H1 (cell line): ENCODE measurements at regions not wholly inside any gene's neighbourhood (a gene's known extent, or its start where the extent isn't known, plus 50 kb on each side); places are given as distances from the start of the nearest gene placed in this dataset.

ENCODE experiments used
- CTCF ChIA-PET: fragments of 300-600 bp; sonication (Branson Sonifier 250); formaldehyde crosslinking; loops from one replicate; lab custom pipeline; 2021; ENCODE audit not compliant: partially characterized antibody; lab: Charles Lee
- POLR2A ChIA-PET: fragments of 300-600 bp; sonication (Branson Sonifier 250); formaldehyde crosslinking; loops from one replicate; lab custom pipeline; 2021; ENCODE audit warnings: inconsistent platforms; ENCODE audit not compliant: partially characterized antibody; lab: Charles Lee
- DNase-seq, 2 experiments: peaks; one replicate each; pipeline versions ENCODE4 v3.0.0 to v3.0.0-alpha.2; 2010 to 2022; ENCODE audit warnings: low spot score in 2 of 2, low read depth in 1 of 2, mixed read lengths in 1 of 2
- FAIRE-seq: peaks from 2 replicates; lab custom pipeline; 2011; peaks lifted over from hg19 to GRCh38; lab: Jason Lieb, UNC
- H2AFZ ChIP-seq: 2 replicates; pipeline ENCODE4 v1.8.1; 2012; ENCODE audit warnings: low read length, inconsistent platforms
- H2AK5ac ChIP-seq: 2 replicates; pipeline ENCODE4 v1.6.1; 2013; ENCODE audit warnings: low read depth, low read length
- H2BK120ac ChIP-seq: replicated peaks from 2 replicates; pipeline ENCODE3; 2013; ENCODE audit warnings: low read depth, low read length, inconsistent platforms
- H2BK12ac ChIP-seq: 2 replicates; pipeline ENCODE4 v1.6.1; 2013; ENCODE audit warnings: low read depth, low read length
- H2BK15ac ChIP-seq: 2 replicates; pipeline ENCODE4 v1.6.1; 2013; ENCODE audit warnings: low read length
- H2BK20ac ChIP-seq: 2 replicates; pipeline ENCODE4 v1.6.1; 2013; ENCODE audit warnings: low read length
- H2BK5ac ChIP-seq: 2 replicates; pipeline ENCODE4 v1.6.1; 2013; ENCODE audit warnings: low read depth, low read length
- H3K14ac ChIP-seq: 2 replicates; pipeline ENCODE4 v1.6.1; 2013; ENCODE audit warnings: inconsistent platforms; ENCODE audit not compliant: insufficient read length
- H3K18ac ChIP-seq: 2 replicates; pipeline ENCODE4 v1.6.1; 2013; ENCODE audit warnings: low read length; ENCODE audit errors: extremely low read depth
- H3K23ac ChIP-seq: 2 replicates; pipeline ENCODE4 v1.6.1; 2013; ENCODE audit warnings: inconsistent platforms; ENCODE audit not compliant: insufficient read length
- H3K23me2 ChIP-seq: 2 replicates; pipeline ENCODE4 v1.6.1; 2013; ENCODE audit warnings: low read depth, low read length
- H3K27ac ChIP-seq: 2 replicates; pipeline ENCODE4 v1.6.1; 2011; ENCODE audit warnings: low read depth, low read length, inconsistent platforms
- H3K27me3 ChIP-seq, 4 experiments: replicated peaks in 1 of 4; 1 replicate in 1 of 4; 2 replicates in 3 of 4; pipeline versions ENCODE4 v1.6.1 to v1.8.1; 2011 to 2013; ENCODE audit warnings: low read length in 3 of 4, mild to moderate bottlenecking in 3 of 4, inconsistent platforms in 2 of 4, mixed read lengths in 2 of 4, moderate library complexity in 1 of 4; ENCODE audit not compliant: control insufficient read depth in 3 of 4, insufficient read depth in 3 of 4; ENCODE audit errors: extremely low read depth in 1 of 4
- H3K36me3 ChIP-seq, 4 experiments: 2 replicates each; pipeline versions ENCODE4 v1.6.1 to v1.8.1; 2011 to 2013; ENCODE audit warnings: mild to moderate bottlenecking in 4 of 4, low read length in 3 of 4, moderate library complexity in 2 of 4, control low read depth in 1 of 4, inconsistent platforms in 1 of 4; ENCODE audit not compliant: insufficient read depth in 4 of 4, control insufficient read depth in 2 of 4
- H3K4ac ChIP-seq: replicated peaks from 2 replicates; pipeline ENCODE3; 2013; ENCODE audit warnings: low read length, low read depth, mixed read lengths, inconsistent platforms; ENCODE audit not compliant: insufficient read length
- H3K4me1 ChIP-seq, 4 experiments: replicated peaks in 1 of 4; 1 replicate in 1 of 4; 2 replicates in 3 of 4; pipeline versions ENCODE4 v1.6.1 to v1.8.1; 2011 to 2013; ENCODE audit warnings: low read length in 3 of 4, inconsistent platforms in 2 of 4, mixed read lengths in 1 of 4; ENCODE audit not compliant: insufficient read depth in 4 of 4, control insufficient read depth in 3 of 4
- H3K4me2 ChIP-seq, 2 experiments: 2 replicates each; pipeline versions ENCODE4 v1.6.1 to v1.8.1; 2011 to 2013; ENCODE audit warnings: low read depth in 2 of 2, low read length in 2 of 2, control low read depth in 1 of 2, inconsistent platforms in 1 of 2, mild to moderate bottlenecking in 1 of 2; ENCODE audit not compliant: insufficient read depth in 1 of 2
- H3K4me3 ChIP-seq, 4 experiments: fragments of 200-600, 300-600 bp in 1 of 4; sonication (generic), shearing (Covaris generic), sonication (Bioruptor Twin) in 1 of 4; 2 replicates each; pipeline versions ENCODE4 v1.5.1 to v1.8.1; 2011 to 2016; ENCODE audit warnings: low read length in 4 of 4, low read depth in 3 of 4, control low read depth in 2 of 4, inconsistent platforms in 2 of 4, mild to moderate bottlenecking in 2 of 4, mixed read lengths in 1 of 4, moderate library complexity in 1 of 4; ENCODE audit not compliant: insufficient read depth in 2 of 4; ENCODE audit errors: extremely low read depth in 1 of 4
- H3K56ac ChIP-seq: replicated peaks from 2 replicates; pipeline ENCODE3; 2013; ENCODE audit warnings: low read depth, mild to moderate bottlenecking, mixed read lengths, low read length, inconsistent platforms; ENCODE audit not compliant: insufficient read length
- H3K79me1 ChIP-seq: 2 replicates; pipeline ENCODE4 v1.6.1; 2013; ENCODE audit warnings: low read depth, low read length, control low read depth
- H3K79me2 ChIP-seq, 2 experiments: 2 replicates each; pipeline versions ENCODE4 v1.6.1 to v1.8.1; 2012 to 2013; ENCODE audit warnings: low read length in 2 of 2, mild to moderate bottlenecking in 2 of 2, inconsistent platforms in 1 of 2; ENCODE audit not compliant: insufficient read depth in 2 of 2, control insufficient read depth in 1 of 2
- H3K9ac ChIP-seq, 4 experiments: replicated peaks in 1 of 4; 1 replicate in 1 of 4; 2 replicates in 3 of 4; pipeline versions ENCODE4 v1.6.1 to v1.8.1; 2011 to 2013; ENCODE audit warnings: low read depth in 3 of 4, low read length in 3 of 4, control low read depth in 2 of 4, mild to moderate bottlenecking in 2 of 4, moderate library complexity in 2 of 4, inconsistent platforms in 1 of 4; ENCODE audit errors: extremely low read depth in 1 of 4
- H3K9me3 ChIP-seq, 2 experiments: 2 replicates each; pipeline versions ENCODE4 v1.6.1 to v1.8.1; 2012 to 2013; ENCODE audit warnings: mild to moderate bottlenecking in 2 of 2, moderate library complexity in 2 of 2, control low read depth in 1 of 2, inconsistent platforms in 1 of 2, low read depth in 1 of 2, low read length in 1 of 2, mixed read lengths in 1 of 2; ENCODE audit not compliant: insufficient read depth in 2 of 2
- H4K20me1 ChIP-seq, 2 experiments: replicated peaks in 1 of 2; 2 replicates each; pipeline versions ENCODE3 to v1.8.1; 2011 to 2013; ENCODE audit warnings: inconsistent platforms in 2 of 2, low read length in 2 of 2, mild to moderate bottlenecking in 1 of 2; ENCODE audit not compliant: insufficient read depth in 2 of 2, control insufficient read depth in 1 of 2
- H4K5ac ChIP-seq: 2 replicates; pipeline ENCODE4 v1.6.1; 2013; ENCODE audit warnings: low read length, low read depth, mixed read lengths, inconsistent platforms; ENCODE audit not compliant: insufficient read length
- H4K8ac ChIP-seq: 2 replicates; pipeline ENCODE4 v1.8.0; 2013; ENCODE audit warnings: mild to moderate bottlenecking, moderate library complexity, low read length, inconsistent platforms; ENCODE audit not compliant: insufficient read depth; ENCODE audit errors: extremely low read depth
- H4K91ac ChIP-seq: replicated peaks from 2 replicates; pipeline ENCODE3; 2013; ENCODE audit warnings: low read length, mixed read lengths, inconsistent platforms; ENCODE audit not compliant: insufficient read length
- BRCA1 ChIP-seq: IDR thresholded peaks from 2 replicates; pipeline ENCODE4 v1.6.1; 2012; ENCODE audit warnings: low read depth, low read length, improper control_type of control experiment
- EGR1 ChIP-seq: IDR thresholded peaks from 2 replicates; pipeline ENCODE4 v1.6.1; 2011; ENCODE audit warnings: low read depth, low read length, borderline replicate concordance
- EP300 ChIP-seq, 2 experiments: IDR thresholded peaks; 1 replicate in 1 of 2; 2 replicates in 1 of 2; pipeline ENCODE4 v1.6.1; 2011 to 2012; ENCODE audit warnings: low read depth in 2 of 2, low read length in 2 of 2, mild to moderate bottlenecking in 2 of 2, borderline replicate concordance in 1 of 2, inconsistent platforms in 1 of 2, moderate library complexity in 1 of 2
- NANOG ChIP-seq: IDR thresholded peaks from 2 replicates; pipeline ENCODE4 v1.6.1; 2011; ENCODE audit warnings: low read length, low read depth, mild to moderate bottlenecking, inconsistent platforms; ENCODE audit not compliant: insufficient read depth, poor library complexity, severe bottlenecking
- RFX5 ChIP-seq: IDR thresholded peaks from 2 replicates; pipeline ENCODE4 v1.6.1; 2011; ENCODE audit warnings: low read depth, low read length, improper control_type of control experiment, borderline replicate concordance
- RXRA ChIP-seq: IDR thresholded peaks from 2 replicates; pipeline ENCODE4 v1.6.1; 2011; ENCODE audit warnings: low read depth, mild to moderate bottlenecking, low read length, moderate library complexity; ENCODE audit not compliant: insufficient read depth

GRCh38 chr7:79552463-79552862, 99.0 kb upstream of the MAGI2 start:
- Histone ChIP-seq H3K27me3 (no peaks in the 10 kb centered on the region), H3K56ac (no peak overlapping the region), H3K9ac (no peak overlapping the region), H2BK15ac (no peak overlapping the region), H3K27ac (no peak overlapping the region), H3K4me3 (no peak overlapping the region), H4K5ac (no peak overlapping the region), H3K18ac (no peak overlapping the region), H3K9me3 (no peaks in the 10 kb centered on the region), H4K20me1 (no peaks in the 10 kb centered on the region), H3K36me3 (no peaks in the 10 kb centered on the region), H2AK5ac (no peak overlapping the region), H3K4ac (no peak overlapping the region), H3K14ac (no peak overlapping the region), H2BK120ac (no peak overlapping the region), H3K79me2 (no peaks in the 10 kb centered on the region), H4K91ac (no peak overlapping the region), H2BK20ac (no peak overlapping the region), H3K4me2 (no peak overlapping the region), H3K23me2 (no peaks in the 10 kb centered on the region), H2BK12ac (no peak overlapping the region), H3K4me1 (no peaks in the 10 kb centered on the region), H2BK5ac (no peak overlapping the region), H4K8ac (no peak overlapping the region), H2AFZ (no peak overlapping the region), H3K23ac (no peak overlapping the region), H3K79me1 (no peaks in the 10 kb centered on the region)
- ChIA-PET POLR2A (no interaction called here), CTCF (no interaction called here)
- no peak for FAIRE-seq
- no peak for DNase-seq
- TF ChIP-seq NANOG (no peak), EP300 (IDR thresholded peaks at IDR 0.05; ENCODE audit: borderline replicate concordance in 1 of 2, low read depth in 2 of 2, low read length in 2 of 2) (no peak), EGR1 (no peak), RFX5 (no peak), BRCA1 (no peak), RXRA (no peak)
